ENCODE measurements at regions not wholly inside any gene's neighbourhood (a gene's known extent, or its start where the extent isn't known, plus 50 kb on each side); places are given as distances from the start of the nearest gene placed in this dataset.

- TF ChIP-seq CTCF (IDR thresholded peaks at IDR 0.05): no peak
- no peak for TF ChIP-seq POLR2A (IDR thresholded peaks at IDR 0.05)
- TF ChIP-seq POLR2AphosphoS5 (IDR thresholded peaks at IDR 0.05): no peak
Observed at GRCh38 chr7:31410265-31410664, 69.7 kb upstream of the NEUROD6 start.
